PFSK-1 (cell line): ENCODE measurements at regions not wholly inside any gene's neighbourhood (a gene's known extent, or its start where the extent isn't known, plus 50 kb on each side); places are given as distances from the start of the nearest gene placed in this dataset.

Experiments used
- FOXP2 ChIP-seq: optimal IDR thresholded peaks from 2 replicates; pipeline ENCODE3; 2011; ENCODE audit warnings: borderline replicate concordance, control low read depth, inconsistent platforms; ENCODE audit not compliant: insufficient read depth; ENCODE audit errors: extremely low read length, extremely low read depth
- POLR2AphosphoS5 ChIP-seq: IDR thresholded peaks from 2 replicates; pipeline ENCODE4 v1.6.1; 2012; ENCODE audit warnings: low read depth, mild to moderate bottlenecking, control low read depth, low read length, moderate library complexity
- SIN3A ChIP-seq: IDR thresholded peaks from 2 replicates; pipeline ENCODE4 v1.6.1; 2012; ENCODE audit warnings: mild to moderate bottlenecking, low read length, moderate library complexity, borderline replicate concordance; ENCODE audit not compliant: insufficient read depth
- TAF1 ChIP-seq: IDR thresholded peaks from 2 replicates; pipeline ENCODE4 v1.6.1; 2012; ENCODE audit warnings: low read length, control low read depth, borderline replicate concordance; ENCODE audit not compliant: insufficient read depth
- TF ChIP-seq, protein P1 (sequence below), 2 experiments: IDR thresholded peaks; 2 replicates each; pipeline versions ENCODE4 v1.6.1 to v1.8.0; 2011 to 2012; ENCODE audit warnings: low read depth in 2 of 2, low read length in 2 of 2, control low read depth in 1 of 2, inconsistent platforms in 1 of 2, mild to moderate bottlenecking in 1 of 2, moderate library complexity in 1 of 2; ENCODE audit not compliant: insufficient read depth in 1 of 2

DNA sequence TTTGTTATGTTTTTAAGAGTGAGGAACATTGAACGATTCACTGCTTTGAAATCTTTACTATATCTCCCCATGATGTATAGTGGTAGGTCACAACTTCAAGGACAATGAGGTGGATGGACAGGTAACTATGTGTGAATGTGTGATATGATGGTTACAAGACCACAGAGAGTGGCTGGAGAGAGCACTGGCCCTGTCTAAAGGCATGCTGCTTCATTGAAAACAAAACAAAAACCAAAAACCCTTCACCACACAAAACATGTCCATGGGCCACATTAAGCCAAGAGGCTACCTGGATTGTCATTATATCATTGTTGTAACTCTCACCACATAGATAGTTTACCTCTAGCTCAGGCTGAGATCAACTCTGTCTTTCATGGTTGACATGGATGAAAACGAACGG is 180.6 kb upstream of the TENT5A start:
- TF ChIP-seq, protein P1, sequence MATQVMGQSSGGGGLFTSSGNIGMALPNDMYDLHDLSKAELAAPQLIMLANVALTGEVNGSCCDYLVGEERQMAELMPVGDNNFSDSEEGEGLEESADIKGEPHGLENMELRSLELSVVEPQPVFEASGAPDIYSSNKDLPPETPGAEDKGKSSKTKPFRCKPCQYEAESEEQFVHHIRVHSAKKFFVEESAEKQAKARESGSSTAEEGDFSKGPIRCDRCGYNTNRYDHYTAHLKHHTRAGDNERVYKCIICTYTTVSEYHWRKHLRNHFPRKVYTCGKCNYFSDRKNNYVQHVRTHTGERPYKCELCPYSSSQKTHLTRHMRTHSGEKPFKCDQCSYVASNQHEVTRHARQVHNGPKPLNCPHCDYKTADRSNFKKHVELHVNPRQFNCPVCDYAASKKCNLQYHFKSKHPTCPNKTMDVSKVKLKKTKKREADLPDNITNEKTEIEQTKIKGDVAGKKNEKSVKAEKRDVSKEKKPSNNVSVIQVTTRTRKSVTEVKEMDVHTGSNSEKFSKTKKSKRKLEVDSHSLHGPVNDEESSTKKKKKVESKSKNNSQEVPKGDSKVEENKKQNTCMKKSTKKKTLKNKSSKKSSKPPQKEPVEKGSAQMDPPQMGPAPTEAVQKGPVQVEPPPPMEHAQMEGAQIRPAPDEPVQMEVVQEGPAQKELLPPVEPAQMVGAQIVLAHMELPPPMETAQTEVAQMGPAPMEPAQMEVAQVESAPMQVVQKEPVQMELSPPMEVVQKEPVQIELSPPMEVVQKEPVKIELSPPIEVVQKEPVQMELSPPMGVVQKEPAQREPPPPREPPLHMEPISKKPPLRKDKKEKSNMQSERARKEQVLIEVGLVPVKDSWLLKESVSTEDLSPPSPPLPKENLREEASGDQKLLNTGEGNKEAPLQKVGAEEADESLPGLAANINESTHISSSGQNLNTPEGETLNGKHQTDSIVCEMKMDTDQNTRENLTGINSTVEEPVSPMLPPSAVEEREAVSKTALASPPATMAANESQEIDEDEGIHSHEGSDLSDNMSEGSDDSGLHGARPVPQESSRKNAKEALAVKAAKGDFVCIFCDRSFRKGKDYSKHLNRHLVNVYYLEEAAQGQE (IDR thresholded peaks at IDR 0.05; ENCODE audit: insufficient read depth in 1 of 2, low read depth in 2 of 2, low read length in 2 of 2) = no peak
- TF ChIP-seq TAF1 (no peak), POLR2AphosphoS5 (no peak), SIN3A (no peak), FOXP2 (no peak)
